HepG2 (cell line): ENCODE measurements at regions not wholly inside any gene's neighbourhood (a gene's known extent, or its start where the extent isn't known, plus 50 kb on each side); places are given as distances from the start of the nearest gene placed in this dataset.
A peak's percentile ranks its signal among the peaks of the same experiment; 100 is the strongest.

ENCODE experiments used
- ATAC-seq: fragments of 200-7000 bp; cut with Tn5 transposase; 3 replicates; pipeline ENCODE4 v1.9.1; 2020; ENCODE audit warnings: mild to moderate bottlenecking, moderate library complexity
- BruUV-seq: library from RNA; stranded (reverse); fragments of 400-500 nt; replicated peaks from 2 replicates; lab custom pipeline; 2021; lab: Mats Ljungman, UMichigan
- CTCF ChIA-PET: fragments of 300-600 bp; formaldehyde crosslinking; extraction: SDS; loops from one replicate; lab custom pipeline; 2021; ENCODE audit warnings: low total read pairs, inconsistent platforms, low intra/inter-chr PET ratio; lab: Yijun Ruan, JAX
- POLR2A ChIA-PET: fragments of 350-600 bp; sonication (Branson Sonifier 250); formaldehyde crosslinking; loops from one replicate; lab custom pipeline; 2020; ENCODE audit warnings: antibody characterized with exemption, inconsistent platforms; lab: Yijun Ruan, JAX
- DNase-seq: peaks from one replicate; pipeline ENCODE4 v3.0.0-alpha.2; 2015; ENCODE audit warnings: low spot score
- FAIRE-seq: peaks from 3 replicates; lab custom pipeline; 2011; peaks lifted over from hg19 to GRCh38; lab: Jason Lieb, UNC
- H2AFZ ChIP-seq: one replicate; pipeline ENCODE4 v1.6.1; 2011; ENCODE audit warnings: low read length, inconsistent platforms
- H3K27ac ChIP-seq: fragments of 300-600 bp; 3 replicates; pipeline ENCODE4 v1.8.0; 2011; ENCODE audit warnings: mixed run types, mild to moderate bottlenecking, mixed read lengths, low read length, inconsistent platforms; ENCODE audit not compliant: insufficient read depth; ENCODE audit errors: extremely low read length
- H3K27me3 ChIP-seq, 2 experiments: fragments of 200-600 bp in 1 of 2; 2 replicates in 1 of 2; 3 replicates in 1 of 2; pipeline versions ENCODE4 v1.6.0 to v1.8.0; 2011; ENCODE audit warnings: low read length in 2 of 2, mild to moderate bottlenecking in 2 of 2, moderate library complexity in 2 of 2, inconsistent platforms in 1 of 2; ENCODE audit not compliant: insufficient read depth in 2 of 2, control insufficient read depth in 1 of 2
- H3K36me3 ChIP-seq, 2 experiments: fragments of 200-600 bp in 1 of 2; replicated peaks in 1 of 2; 2 replicates in 1 of 2; 3 replicates in 1 of 2; pipeline versions ENCODE4 v1.5.1 to v1.8.0; 2011; ENCODE audit warnings: low read length in 2 of 2, inconsistent platforms in 1 of 2; ENCODE audit not compliant: insufficient read depth in 2 of 2, control insufficient read depth in 1 of 2
- H3K4me1 ChIP-seq: 2 replicates; pipeline ENCODE4 v1.5.1; 2012; ENCODE audit warnings: low read length, inconsistent platforms; ENCODE audit not compliant: insufficient read depth
- H3K4me2 ChIP-seq: 2 replicates; pipeline ENCODE4 v1.6.0; 2011; ENCODE audit warnings: low read depth, low read length, inconsistent platforms
- H3K4me3 ChIP-seq, 3 experiments: fragments of 200-600 bp in 1 of 3; sonication (generic), shearing (Covaris generic) in 1 of 3; replicated peaks in 1 of 3; 2 replicates each; pipeline ENCODE4 v1.5.1; 2011 to 2016; ENCODE audit warnings: low read length in 3 of 3, inconsistent platforms in 2 of 3, low read depth in 2 of 3, mild to moderate bottlenecking in 2 of 3, control low read depth in 1 of 3, mixed read lengths in 1 of 3; ENCODE audit not compliant: insufficient read depth in 1 of 3
- H3K79me2 ChIP-seq: one replicate; pipeline ENCODE4 v1.6.1; 2011; ENCODE audit warnings: low read length, inconsistent platforms; ENCODE audit not compliant: insufficient read depth
- H3K9ac ChIP-seq: 2 replicates; pipeline ENCODE4 v1.6.0; 2011; ENCODE audit warnings: mild to moderate bottlenecking, low read depth, low read length, inconsistent platforms; ENCODE audit not compliant: insufficient read depth
- H3K9me3 ChIP-seq: 2 replicates; pipeline ENCODE4 v1.5.1; 2012; ENCODE audit warnings: mild to moderate bottlenecking, low read length
- H4K20me1 ChIP-seq: 2 replicates; pipeline ENCODE4 v1.6.0; 2011; ENCODE audit warnings: inconsistent platforms, mild to moderate bottlenecking, low read length, moderate library complexity; ENCODE audit not compliant: insufficient read depth
- DMAP1 ChIP-seq: IDR thresholded peaks from 2 replicates; pipeline ENCODE4 v1.6.1; 2016
- GATA4 ChIP-seq: sonication (generic); IDR thresholded peaks from 2 replicates; pipeline ENCODE4 v1.6.1; 2016; ENCODE audit warnings: antibody characterized with exemption, low read depth, borderline replicate concordance
- HNF4A ChIP-seq: sonication (generic); formaldehyde crosslinking; IDR thresholded peaks from 2 replicates; pipeline ENCODE4 v1.4.0; 2020; ENCODE audit warnings: missing genetic modification reagents
- MEIS2 ChIP-seq: sonication (generic); formaldehyde crosslinking; IDR thresholded peaks from 2 replicates; pipeline ENCODE4 v1.9.0; 2021; ENCODE audit warnings: mild to moderate bottlenecking, missing genetic modification reagents
- NR2C2 ChIP-seq: sonication (generic); formaldehyde crosslinking; IDR thresholded peaks from 2 replicates; pipeline ENCODE4 v1.4.0; 2020; ENCODE audit warnings: missing genetic modification reagents, mild to moderate bottlenecking, moderate library complexity, borderline replicate concordance
- RBM22 ChIP-seq: fragments of 200-400 bp; formaldehyde crosslinking; optimal IDR thresholded peaks from 2 replicates; pipeline ENCODE3; 2017; ENCODE audit warnings: mild to moderate bottlenecking, low read length, moderate library complexity
- SOX13 ChIP-seq, 3 experiments: fragments of 450-650 bp in 1 of 3; sonication (generic) in 1 of 3; formaldehyde crosslinking in 1 of 3; IDR thresholded peaks in 2 of 3; conservative IDR thresholded peaks in 1 of 3; 2 replicates each; pipeline versions ENCODE4 v1.5.0 to v1.6.1; 2016 to 2020; ENCODE audit warnings: antibody characterized with exemption in 1 of 3, mild to moderate bottlenecking in 1 of 3, missing compliant biosample characterization in 1 of 3, missing genetic modification reagents in 1 of 3, moderate library complexity in 1 of 3
- SOX5 ChIP-seq: IDR thresholded peaks from 2 replicates; pipeline ENCODE4 v1.6.1; 2016; ENCODE audit warnings: borderline replicate concordance
- ZBTB1 ChIP-seq: sonication (generic); formaldehyde crosslinking; IDR thresholded peaks from 2 replicates; pipeline ENCODE4 v1.4.0; 2020; ENCODE audit warnings: missing genetic modification reagents, borderline replicate concordance
- ZNF10 ChIP-seq: sonication (generic); formaldehyde crosslinking; IDR thresholded peaks from 2 replicates; pipeline ENCODE4 v1.4.0; 2020; ENCODE audit warnings: mild to moderate bottlenecking, low read depth, missing genetic modification reagents, borderline replicate concordance
- ZNF143 ChIP-seq: sonication (generic); formaldehyde crosslinking; IDR thresholded peaks from 2 replicates; pipeline ENCODE4 v1.4.0; 2020; ENCODE audit warnings: missing genetic modification reagents
- ZNF17 ChIP-seq: sonication (generic); formaldehyde crosslinking; IDR thresholded peaks from 2 replicates; pipeline ENCODE4 v1.5.0; 2020; ENCODE audit warnings: mild to moderate bottlenecking, missing genetic modification reagents
- ZNF205 ChIP-seq: IDR thresholded peaks from 2 replicates; pipeline ENCODE4 v1.6.1; 2018; ENCODE audit warnings: missing biosample characterization, missing genetic modification reagents
- ZNF614 ChIP-seq: IDR thresholded peaks from 2 replicates; pipeline ENCODE4 v1.6.1; 2018; ENCODE audit warnings: missing biosample characterization, missing genetic modification reagents, inconsistent platforms, borderline replicate concordance
- ZNF792 ChIP-seq: IDR thresholded peaks from 2 replicates; pipeline ENCODE4 v1.6.1; 2016
- WGBS: methylation state at CpG from one replicate; pipeline ENCODE4 v1.1.6; 2017; ENCODE audit warnings: low lambda C conversion rate; 5-methylcytosine and 5-hydroxymethylcytosine counted together
- in situ Hi-C: cut with HindIII; loops from 2 replicates; pipeline ENCODE4 v1.10.0; 2017; ENCODE audit warnings: low pct_unique_long_range_greater_than_20kb; ENCODE audit not compliant: extremely low pct_ligation_motif_present
- intact Hi-C: fragments of 100-400 bp; cut with micrococcal nuclease; formaldehyde crosslinking; loops from one replicate; pipeline ENCODE4 v1.10.0; 2022; ENCODE audit not compliant: unreplicated experiment
- TF ChIP-seq, protein P1 (sequence below): IDR thresholded peaks from 2 replicates; pipeline ENCODE4 v1.6.1; 2012; ENCODE audit warnings: low read length, improper control_type of control experiment
- TF ChIP-seq, protein P2 (sequence below): sonication (generic); formaldehyde crosslinking; IDR thresholded peaks from 2 replicates; pipeline ENCODE4 v1.4.0; 2020; ENCODE audit warnings: low read depth, missing genetic modification reagents

DNA sequence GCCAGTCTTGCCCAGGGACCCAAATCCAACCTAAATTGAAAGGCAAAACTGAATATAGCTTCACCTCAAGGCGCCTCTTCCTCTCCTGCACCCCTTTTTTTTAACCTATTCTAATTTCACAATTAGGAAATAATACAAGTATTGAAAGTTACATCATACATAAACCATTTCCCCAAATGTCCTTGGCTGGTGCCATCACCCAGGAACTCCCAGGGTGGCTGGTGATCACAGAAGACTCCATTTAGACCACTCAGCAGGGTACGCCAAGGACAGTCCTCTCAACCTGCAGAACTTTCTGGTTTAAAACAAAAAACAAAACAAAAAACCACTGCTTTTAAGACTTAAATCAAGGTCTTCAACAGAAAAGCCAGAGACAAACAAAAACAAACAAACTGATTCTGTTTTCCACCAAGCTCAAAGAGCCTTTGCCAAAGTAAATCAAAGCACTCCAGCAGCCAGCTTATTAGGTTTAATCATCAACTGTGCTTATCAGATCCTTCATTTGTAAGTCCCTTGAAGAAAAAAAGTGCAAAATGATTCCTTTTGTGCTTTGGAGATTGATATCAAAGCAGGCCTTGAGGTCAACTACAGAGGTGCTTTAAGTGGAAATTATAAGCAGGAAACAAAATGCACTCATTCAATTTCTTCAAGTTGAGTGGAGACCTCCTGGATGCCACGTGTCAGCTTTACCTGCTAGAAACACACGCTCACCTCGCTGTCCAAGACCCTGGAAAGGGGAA lies 113.0 kb downstream of the ETS2 start:
- peak overlapping the region; percentile 50 for H3K9ac ChIP-seq
- no peaks in the 10 kb centered on the region for H3K36me3 ChIP-seq
- no peaks in the 10 kb centered on the region for H4K20me1 ChIP-seq
- CTCF ChIA-PET = no interaction called here
- H3K79me2 ChIP-seq = no peaks in the 10 kb centered on the region
- no peak overlapping the region for H3K4me3 ChIP-seq
- DNase-seq (peak; percentile 90), FAIRE-seq (peak; percentile 30), ATAC-seq (peak; percentile 18; the same call in 1 of the 3 replicates)
- in situ Hi-C loops = no loop called here
- no TSS peak for BruUV-seq
- H3K4me1 ChIP-seq = peaks cover 91% of the 10 kb centered on the region
- H3K27me3 ChIP-seq = no peaks in the 10 kb centered on the region
- whole genome bisulfite sequencing = 28% methylated on average over 5 of the region's 5 CpGs
- peak overlapping the region; percentile 0; the same call in 1 of the 2 replicates for H3K4me2 ChIP-seq
- no peak overlapping the region for H2AFZ ChIP-seq
- peak overlapping the region; percentile 91 for H3K27ac ChIP-seq
- POLR2A ChIA-PET = interaction anchor here (0.7 to 2.4 kb wide), 8 partner anchors 30 to 131 kb away, joined by 3 to 10 read pairs (median 6); no protein-coding TSS in a partner anchor
- no peaks in the 10 kb centered on the region for H3K9me3 ChIP-seq
- intact Hi-C loops = loop anchor here (5.0 kb wide), 3 partner anchors 49 to 114 kb away; no protein-coding TSS in a partner anchor
- TF ChIP-seq, protein P1, sequence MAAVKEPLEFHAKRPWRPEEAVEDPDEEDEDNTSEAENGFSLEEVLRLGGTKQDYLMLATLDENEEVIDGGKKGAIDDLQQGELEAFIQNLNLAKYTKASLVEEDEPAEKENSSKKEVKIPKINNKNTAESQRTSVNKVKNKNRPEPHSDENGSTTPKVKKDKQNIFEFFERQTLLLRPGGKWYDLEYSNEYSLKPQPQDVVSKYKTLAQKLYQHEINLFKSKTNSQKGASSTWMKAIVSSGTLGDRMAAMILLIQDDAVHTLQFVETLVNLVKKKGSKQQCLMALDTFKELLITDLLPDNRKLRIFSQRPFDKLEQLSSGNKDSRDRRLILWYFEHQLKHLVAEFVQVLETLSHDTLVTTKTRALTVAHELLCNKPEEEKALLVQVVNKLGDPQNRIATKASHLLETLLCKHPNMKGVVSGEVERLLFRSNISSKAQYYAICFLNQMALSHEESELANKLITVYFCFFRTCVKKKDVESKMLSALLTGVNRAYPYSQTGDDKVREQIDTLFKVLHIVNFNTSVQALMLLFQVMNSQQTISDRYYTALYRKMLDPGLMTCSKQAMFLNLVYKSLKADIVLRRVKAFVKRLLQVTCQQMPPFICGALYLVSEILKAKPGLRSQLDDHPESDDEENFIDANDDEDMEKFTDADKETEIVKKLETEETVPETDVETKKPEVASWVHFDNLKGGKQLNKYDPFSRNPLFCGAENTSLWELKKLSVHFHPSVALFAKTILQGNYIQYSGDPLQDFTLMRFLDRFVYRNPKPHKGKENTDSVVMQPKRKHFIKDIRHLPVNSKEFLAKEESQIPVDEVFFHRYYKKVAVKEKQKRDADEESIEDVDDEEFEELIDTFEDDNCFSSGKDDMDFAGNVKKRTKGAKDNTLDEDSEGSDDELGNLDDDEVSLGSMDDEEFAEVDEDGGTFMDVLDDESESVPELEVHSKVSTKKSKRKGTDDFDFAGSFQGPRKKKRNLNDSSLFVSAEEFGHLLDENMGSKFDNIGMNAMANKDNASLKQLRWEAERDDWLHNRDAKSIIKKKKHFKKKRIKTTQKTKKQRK = no peak
- no peak for TF ChIP-seq ZNF143 (CRISPR knock-in tag)
- peak; percentile 91; the same call in 1 of the 2 replicates for TF ChIP-seq GATA4
- TF ChIP-seq, protein P2, sequence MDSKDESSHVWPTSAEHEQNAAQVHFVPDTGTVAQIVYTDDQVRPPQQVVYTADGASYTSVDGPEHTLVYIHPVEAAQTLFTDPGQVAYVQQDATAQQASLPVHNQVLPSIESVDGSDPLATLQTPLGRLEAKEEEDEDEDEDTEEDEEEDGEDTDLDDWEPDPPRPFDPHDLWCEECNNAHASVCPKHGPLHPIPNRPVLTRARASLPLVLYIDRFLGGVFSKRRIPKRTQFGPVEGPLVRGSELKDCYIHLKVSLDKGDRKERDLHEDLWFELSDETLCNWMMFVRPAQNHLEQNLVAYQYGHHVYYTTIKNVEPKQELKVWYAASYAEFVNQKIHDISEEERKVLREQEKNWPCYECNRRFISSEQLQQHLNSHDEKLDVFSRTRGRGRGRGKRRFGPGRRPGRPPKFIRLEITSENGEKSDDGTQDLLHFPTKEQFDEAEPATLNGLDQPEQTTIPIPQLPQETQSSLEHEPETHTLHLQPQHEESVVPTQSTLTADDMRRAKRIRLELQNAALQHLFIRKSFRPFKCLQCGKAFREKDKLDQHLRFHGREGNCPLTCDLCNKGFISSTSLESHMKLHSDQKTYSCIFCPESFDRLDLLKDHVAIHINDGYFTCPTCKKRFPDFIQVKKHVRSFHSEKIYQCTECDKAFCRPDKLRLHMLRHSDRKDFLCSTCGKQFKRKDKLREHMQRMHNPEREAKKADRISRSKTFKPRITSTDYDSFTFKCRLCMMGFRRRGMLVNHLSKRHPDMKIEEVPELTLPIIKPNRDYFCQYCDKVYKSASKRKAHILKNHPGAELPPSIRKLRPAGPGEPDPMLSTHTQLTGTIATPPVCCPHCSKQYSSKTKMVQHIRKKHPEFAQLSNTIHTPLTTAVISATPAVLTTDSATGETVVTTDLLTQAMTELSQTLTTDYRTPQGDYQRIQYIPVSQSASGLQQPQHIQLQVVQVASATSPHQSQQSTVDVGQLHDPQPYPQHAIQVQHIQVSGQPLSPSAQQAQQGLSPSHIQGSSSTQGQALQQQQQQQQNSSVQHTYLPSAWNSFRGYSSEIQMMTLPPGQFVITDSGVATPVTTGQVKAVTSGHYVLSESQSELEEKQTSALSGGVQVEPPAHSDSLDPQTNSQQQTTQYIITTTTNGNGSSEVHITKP (CRISPR knock-in tag) = peak; percentile 73
- TF ChIP-seq RBM22 = no peak
- 0 out of 2 replicates have a peak, but pooled peaks have one; percentile 15 for TF ChIP-seq DMAP1
- peak; percentile 91; the same call in 1 of the 2 replicates for TF ChIP-seq SOX5 (CRISPR knock-in tag)
- no peak for TF ChIP-seq ZNF17 (CRISPR knock-in tag)
- peak; percentile 30; the same call in 1 of the 2 replicates for TF ChIP-seq SOX13 (IDR thresholded peaks at IDR 0.05)
- TF ChIP-seq SOX13 (CRISPR knock-in tag; conservative IDR thresholded peaks at IDR 0.05 in 1 of 2, IDR thresholded peaks at IDR 0.05 in 1 of 2) = peak in 1 of 2 experiments; percentile 94; a peak in 2 of 4 replicates
- 0 out of 2 replicates have a peak, but pooled peaks have one; percentile 10 for TF ChIP-seq HNF4A (CRISPR knock-in tag)
- TF ChIP-seq ZNF792 (CRISPR knock-in tag) = 0 out of 2 replicates have a peak, but pooled peaks have one; percentile 30
- 0 out of 2 replicates have a peak, but pooled peaks have one; percentile 31 for TF ChIP-seq ZNF614 (CRISPR knock-in tag)
- peak; percentile 21; the same call in 1 of the 2 replicates for TF ChIP-seq MEIS2 (CRISPR knock-in tag)
- TF ChIP-seq ZNF10 (CRISPR knock-in tag) = no peak
- no peak for TF ChIP-seq NR2C2
- peak; percentile 49; the same call in 1 of the 2 replicates for TF ChIP-seq ZNF205
- no peak for TF ChIP-seq ZBTB1 (CRISPR knock-in tag)
